ENCODE measurements at regions not wholly inside any gene's neighbourhood (a gene's known extent, or its start where the extent isn't known, plus 50 kb on each side); places are given as distances from the start of the nearest gene placed in this dataset.

DNA sequence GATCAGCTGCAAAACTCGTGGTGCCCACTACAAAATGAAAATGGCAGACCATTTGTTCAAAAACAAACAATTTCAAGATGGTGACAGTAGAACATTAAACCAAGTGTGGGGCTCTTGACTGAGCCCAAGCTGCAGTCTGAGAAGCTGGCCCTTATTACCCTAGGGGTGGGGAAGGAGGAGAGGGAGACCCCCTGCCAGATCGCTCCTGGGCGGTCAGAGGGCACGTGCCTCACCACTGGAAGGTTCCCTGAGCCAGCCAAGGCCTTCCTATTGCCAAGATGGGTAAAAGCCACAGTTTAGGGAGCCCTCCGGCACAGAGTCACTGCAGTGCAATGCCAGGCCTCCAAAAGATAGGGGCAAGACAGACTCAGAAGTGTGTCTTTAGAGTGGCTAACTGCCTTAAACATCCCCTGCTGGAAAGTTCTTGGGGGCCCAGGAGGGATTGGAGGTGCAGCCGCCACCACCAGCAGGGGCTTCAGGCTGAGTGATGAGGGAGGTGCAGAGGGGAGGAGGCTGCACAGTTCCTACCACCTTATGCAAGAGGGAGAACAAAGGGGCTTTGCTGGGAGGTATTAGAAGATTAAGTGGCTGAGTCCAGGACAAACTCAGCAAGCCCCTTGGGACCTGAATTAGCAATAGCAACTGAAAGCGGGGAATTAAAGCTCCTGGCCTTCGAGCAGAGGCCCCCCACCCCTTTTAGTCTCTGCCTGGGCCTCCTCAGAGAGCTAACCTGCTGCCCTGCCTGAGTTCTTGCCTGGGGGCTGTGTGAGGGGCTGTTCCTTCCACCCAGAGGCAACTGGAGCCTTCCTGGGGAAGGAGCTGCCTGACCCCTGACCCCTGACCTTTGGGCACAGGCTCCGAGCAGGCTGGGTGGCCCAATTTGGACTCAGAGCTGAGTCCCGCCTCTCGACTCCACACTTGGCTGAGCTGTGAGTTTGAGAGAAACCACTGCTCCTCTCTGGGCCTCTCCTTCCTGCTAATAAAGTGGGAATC is 88.4 kb downstream of the VEGFA start:
- no peak for DNase-seq (ENCODE audit: low read depth in 2 of 2, low spot score in 1 of 2)

GRCh38 chr6:43856005-43856765 is 86.2 kb downstream of the VEGFA start:
- DNase-seq (ENCODE audit: low read depth in 2 of 2, low spot score in 1 of 2), result no peak

- DNase-seq (ENCODE audit: low read depth in 2 of 2, low spot score in 1 of 2), result no peak
Measured at GRCh38 chr6:43855247-43855646, 85.2 kb downstream of the VEGFA start.

DNA sequence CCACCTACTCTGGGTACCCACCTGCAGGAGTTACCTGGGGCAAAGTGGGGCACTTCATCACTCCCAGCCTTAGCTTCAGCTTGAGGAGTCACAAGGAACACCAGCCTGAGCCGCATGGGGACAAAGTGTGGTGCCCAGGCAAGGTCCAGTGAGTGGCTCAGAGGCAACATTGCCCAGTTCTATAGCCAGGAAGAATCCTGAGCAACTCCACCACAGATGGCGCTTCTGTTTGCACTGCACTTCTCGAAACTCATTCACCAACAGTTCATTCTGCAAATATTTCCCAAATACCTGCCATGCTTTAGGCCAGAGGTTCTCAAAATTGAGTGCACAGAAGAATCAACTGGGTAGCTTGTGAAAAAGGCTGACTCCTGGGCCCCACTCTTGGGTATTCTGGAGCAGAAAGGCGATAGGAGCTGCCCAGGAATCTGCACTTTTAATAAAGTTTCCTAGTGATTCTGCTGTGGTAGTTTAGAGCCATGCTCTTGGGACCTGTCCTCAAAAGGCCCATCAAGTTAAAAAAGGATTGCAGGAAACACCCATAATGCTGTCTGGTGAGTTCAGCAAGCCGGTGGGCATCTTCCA is 83.1 kb downstream of the VEGFA start:
- no peak for DNase-seq (ENCODE audit: low read depth in 2 of 2, low spot score in 1 of 2)

GRCh38 chr6:43852350-43852864 is 82.4 kb downstream of the VEGFA start:
- no peak for DNase-seq (ENCODE audit: low read depth in 2 of 2, low spot score in 1 of 2)

DNA sequence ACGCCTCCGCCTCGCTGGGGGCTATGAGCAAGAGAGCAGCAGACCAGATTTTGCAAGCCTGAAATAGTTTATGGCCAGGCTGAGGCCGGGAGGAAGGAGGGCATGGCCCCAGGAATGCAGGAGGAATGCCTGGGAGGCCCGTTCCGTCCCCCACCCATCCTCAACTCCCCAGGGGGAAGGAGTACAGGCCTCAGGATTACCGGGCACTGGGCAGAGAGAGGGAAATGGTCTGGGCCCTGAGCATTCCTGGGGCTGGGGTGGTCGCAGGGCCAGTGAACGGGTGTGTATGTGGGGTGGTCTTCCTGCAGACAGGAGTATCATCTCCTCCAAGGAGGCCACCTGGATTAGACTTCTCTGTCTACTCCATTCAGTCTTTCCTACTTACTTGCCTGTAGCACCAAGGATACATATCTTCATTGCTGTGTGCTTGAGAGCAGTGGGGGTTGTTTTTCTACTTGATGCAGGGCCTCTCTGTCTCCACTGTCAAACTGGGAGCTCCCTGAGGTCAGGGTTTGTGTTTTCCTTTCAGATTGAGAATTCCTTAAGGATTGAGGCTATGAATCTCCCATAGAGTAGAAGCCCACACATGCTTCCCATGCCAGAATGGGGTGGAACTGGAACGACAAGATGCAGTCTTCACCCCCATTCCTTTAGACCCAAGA is 81.3 kb downstream of the VEGFA start:
- no peak for DNase-seq (ENCODE audit: low read depth in 2 of 2, low spot score in 1 of 2)

GRCh38 chr6:43850314-43851203 is 80.5 kb downstream of the VEGFA start:
- DNase-seq (ENCODE audit: low read depth in 2 of 2, low spot score in 1 of 2), result no peak

GRCh38 chr6:43849844-43850243 is 79.8 kb downstream of the VEGFA start:
- DNase-seq (ENCODE audit: low read depth in 2 of 2, low spot score in 1 of 2), result no peak

- DNase-seq (ENCODE audit: low read depth in 2 of 2, low spot score in 1 of 2), result no peak
Measured at GRCh38 chr6:43848671-43849391, 78.8 kb downstream of the VEGFA start.

- DNase-seq (ENCODE audit: low read depth in 2 of 2, low spot score in 1 of 2), result no peak
Measured at GRCh38 chr6:43847741-43848630, 78.0 kb downstream of the VEGFA start.

DNA sequence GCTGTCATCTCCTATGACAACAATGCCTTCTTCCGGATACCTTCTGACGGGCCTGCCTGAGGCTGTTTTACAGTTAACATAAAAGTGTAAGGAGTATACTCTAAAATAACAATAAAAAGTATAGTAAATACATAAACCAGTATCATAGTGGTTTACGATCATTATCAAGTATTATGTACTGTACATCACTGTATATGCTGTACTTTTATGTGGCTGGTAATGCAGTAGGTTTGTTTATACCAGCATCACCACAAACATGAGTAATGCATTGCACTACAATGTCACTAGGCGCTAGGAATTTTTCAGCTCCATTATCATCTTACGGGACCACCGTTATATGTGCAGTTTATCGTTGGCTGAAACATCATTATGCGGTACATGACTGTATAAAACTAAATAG is 76.5 kb downstream of the VEGFA start:
- DNase-seq (ENCODE audit: low read depth in 2 of 2, low spot score in 1 of 2), result no peak

- DNase-seq (ENCODE audit: low read depth in 2 of 2, low spot score in 1 of 2), result no peak
Measured at GRCh38 chr6:43845646-43846045, 75.6 kb downstream of the VEGFA start.

GRCh38 chr6:43843669-43844171 is 73.7 kb downstream of the VEGFA start:
- no peak for DNase-seq (ENCODE audit: low read depth in 2 of 2, low spot score in 1 of 2)

DNA sequence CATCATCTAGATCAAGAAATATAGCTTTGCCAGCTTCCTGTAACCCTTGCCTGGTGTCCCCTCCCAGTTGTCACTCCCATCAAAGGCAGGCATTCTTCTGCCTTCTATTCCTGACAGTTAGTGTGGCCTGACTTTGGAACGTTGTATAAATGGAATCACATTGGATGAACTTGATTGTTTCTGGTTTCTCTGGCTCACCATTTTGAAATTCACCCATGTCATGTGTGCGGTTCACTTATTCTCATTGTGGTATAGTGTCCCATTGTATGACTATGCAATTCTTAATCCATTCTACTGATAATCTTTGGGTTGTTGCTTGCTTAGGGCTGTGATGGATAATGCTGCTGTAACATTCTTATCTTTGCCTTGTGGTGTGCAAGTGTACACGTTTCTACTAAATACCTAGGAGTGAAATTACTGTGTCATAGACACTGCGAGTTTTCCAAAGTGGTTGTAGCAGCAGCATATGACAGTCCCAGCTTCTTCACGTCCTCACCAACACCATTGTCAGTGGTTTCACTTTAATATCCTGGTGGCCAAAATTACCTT is 73.2 kb downstream of the VEGFA start:
- no peak for DNase-seq (ENCODE audit: low read depth in 2 of 2, low spot score in 1 of 2)

GRCh38 chr6:43842231-43842794 is 72.3 kb downstream of the VEGFA start:
- no peak for DNase-seq (ENCODE audit: low read depth in 2 of 2, low spot score in 1 of 2)

GRCh38 chr6:43840490-43841218 is 70.6 kb downstream of the VEGFA start:
- no peak for DNase-seq (ENCODE audit: low read depth in 2 of 2, low spot score in 1 of 2)
